ENCODE measurements at regions not wholly inside any gene's neighbourhood (a gene's known extent, or its start where the extent isn't known, plus 50 kb on each side); places are given as distances from the start of the nearest gene placed in this dataset.
"Not testable (repeated sequence)": the region's sequence is repeated elsewhere in the genome, so short reads cannot be mapped to it uniquely, and the experiment has no call there.

- no peak for DNase-seq
Observed at GRCh38 chr12:105423237-105423636, 92.7 kb downstream of the C12orf75 start.

- no peak for DNase-seq
Observed at GRCh38 chr12:105423921-105424320, 93.4 kb downstream of the C12orf75 start.

GRCh38 chr12:105425254-105426174 lies 95.0 kb downstream of the C12orf75 start:
- DNase-seq: no peak

- no peak for DNase-seq
Observed at GRCh38 chr12:105426766-105427165, 96.3 kb downstream of the C12orf75 start.

GRCh38 chr12:105427883-105428282 lies 97.4 kb downstream of the C12orf75 start:
- no peak for DNase-seq

GRCh38 chr12:105428793-105429395 lies 98.4 kb downstream of the C12orf75 start:
- no peak for DNase-seq

- no peak for DNase-seq
Observed at GRCh38 chr12:105429511-105429910, 99.0 kb downstream of the C12orf75 start.

GRCh38 chr12:105431537-105432100 lies 101.1 kb downstream of the C12orf75 start:
- DNase-seq: peak; percentile 9

- no peak for DNase-seq
Observed at GRCh38 chr12:105433804-105434203, 103.3 kb downstream of the C12orf75 start.

GRCh38 chr12:105436636-105437035 lies 106.1 kb downstream of the C12orf75 start:
- no peak for DNase-seq

- DNase-seq: no peak
Observed at GRCh38 chr12:105440037-105440664, 109.7 kb downstream of the C12orf75 start.

GRCh38 chr12:105443802-105444652 lies 113.5 kb downstream of the C12orf75 start:
- DNase-seq: no peak

GRCh38 chr12:105444653-105445102 lies 114.2 kb downstream of the C12orf75 start:
- no peak for DNase-seq

GRCh38 chr12:105445249-105445648 lies 114.8 kb downstream of the C12orf75 start:
- no peak for DNase-seq

GRCh38 chr12:105445649-105446048 lies 115.2 kb downstream of the C12orf75 start:
- no peak for DNase-seq

GRCh38 chr12:105446460-105446859 lies 116.0 kb downstream of the C12orf75 start:
- DNase-seq: not testable (repeated sequence)

GRCh38 chr12:105449431-105449830 lies 118.9 kb downstream of the C12orf75 start:
- no peak for DNase-seq

- no peak for DNase-seq
Observed at GRCh38 chr12:105451211-105451610, 120.7 kb downstream of the C12orf75 start.

GRCh38 chr12:105451798-105452197 lies 121.3 kb downstream of the C12orf75 start:
- DNase-seq: no peak

GRCh38 chr12:105453316-105453715 lies 122.8 kb downstream of the C12orf75 start:
- no peak for DNase-seq

GRCh38 chr12:105454688-105455087 lies 124.2 kb downstream of the C12orf75 start:
- DNase-seq: no peak

GRCh38 chr12:105455261-105455660 lies 124.8 kb downstream of the C12orf75 start:
- DNase-seq: no peak
